Hepatocyte (in vitro differentiated cells): ENCODE measurements at regions not wholly inside any gene's neighbourhood (a gene's known extent, or its start where the extent isn't known, plus 50 kb on each side); places are given as distances from the start of the nearest gene placed in this dataset.

Experiments used
- DNase-seq: peaks from one replicate; pipeline ENCODE4 v3.0.0-alpha.2; 2016; ENCODE audit warnings: low spot score
- H2AFZ ChIP-seq: fragments of 200-600 bp; sonication (generic); 2 replicates; pipeline ENCODE4 v1.6.0; 2016; ENCODE audit warnings: antibody characterized with exemption, mild to moderate bottlenecking
- H3K27ac ChIP-seq: fragments of 200-600 bp; sonication (generic); 2 replicates; pipeline ENCODE4 v1.5.1; 2016; ENCODE audit warnings: mild to moderate bottlenecking
- H3K27me3 ChIP-seq: fragments of 200-600 bp; sonication (generic); 2 replicates; pipeline ENCODE4 v1.6.1; 2016
- H3K36me3 ChIP-seq: fragments of 200-600 bp; sonication (generic); replicated peaks from 2 replicates; pipeline ENCODE4 v1.5.1; 2016; ENCODE audit warnings: low read depth; ENCODE audit not compliant: insufficient read depth
- H3K4me1 ChIP-seq: fragments of 200-600 bp; sonication (generic); 2 replicates; pipeline ENCODE4 v1.5.1; 2016; ENCODE audit warnings: mild to moderate bottlenecking, moderate library complexity; ENCODE audit not compliant: insufficient read depth
- H3K4me2 ChIP-seq: fragments of 200-600 bp; sonication (generic); 2 replicates; pipeline ENCODE4 v1.6.0; 2016
- H3K4me3 ChIP-seq: fragments of 200-600 bp; sonication (generic); 2 replicates; pipeline ENCODE4 v1.5.1; 2016; ENCODE audit warnings: mild to moderate bottlenecking
- H3K79me2 ChIP-seq: fragments of 200-600 bp; sonication (generic); 2 replicates; pipeline ENCODE4 v1.6.0; 2017; ENCODE audit warnings: mild to moderate bottlenecking
- H3K9me2 ChIP-seq: fragments of 200-600 bp; sonication (generic); replicated peaks from 2 replicates; pipeline ENCODE4 v1.6.0; 2017; ENCODE audit warnings: mild to moderate bottlenecking; ENCODE audit not compliant: insufficient read depth
- H3K9me3 ChIP-seq: fragments of 200-600 bp; sonication (generic); 2 replicates; pipeline ENCODE4 v1.5.1; 2016; ENCODE audit warnings: low read depth, mild to moderate bottlenecking
- H4K20me1 ChIP-seq: fragments of 200-600 bp; sonication (generic); 2 replicates; pipeline ENCODE4 v1.6.0; 2016; ENCODE audit warnings: mild to moderate bottlenecking; ENCODE audit not compliant: insufficient read depth, poor library complexity, severe bottlenecking
- EZH2 ChIP-seq: fragments of 200-600 bp; sonication (generic); IDR thresholded peaks from 2 replicates; pipeline ENCODE4 v1.6.1; 2016; ENCODE audit warnings: antibody characterized with exemption, mild to moderate bottlenecking, borderline replicate concordance
- EZH2phosphoT487 ChIP-seq: fragments of 200-600 bp; sonication (generic); IDR thresholded peaks from one replicate; pipeline ENCODE4 v1.6.1; 2018; ENCODE audit warnings: antibody characterized with exemption, mild to moderate bottlenecking, low read depth, moderate library complexity; ENCODE audit not compliant: unreplicated experiment, severe bottlenecking
- WGBS: methylation state at CpG from one replicate; pipeline ENCODE4 v1.1.6; 2016; ENCODE audit warnings: low lambda C conversion rate; ENCODE audit errors: missing lambda C conversion rate; 5-methylcytosine and 5-hydroxymethylcytosine counted together
- TF ChIP-seq, protein P1 (sequence below): fragments of 200-600 bp; sonication (generic); IDR thresholded peaks from 2 replicates; pipeline ENCODE4 v1.5.1; 2016; ENCODE audit warnings: antibody characterized with exemption, mild to moderate bottlenecking; ENCODE audit not compliant: poor library complexity

DNA sequence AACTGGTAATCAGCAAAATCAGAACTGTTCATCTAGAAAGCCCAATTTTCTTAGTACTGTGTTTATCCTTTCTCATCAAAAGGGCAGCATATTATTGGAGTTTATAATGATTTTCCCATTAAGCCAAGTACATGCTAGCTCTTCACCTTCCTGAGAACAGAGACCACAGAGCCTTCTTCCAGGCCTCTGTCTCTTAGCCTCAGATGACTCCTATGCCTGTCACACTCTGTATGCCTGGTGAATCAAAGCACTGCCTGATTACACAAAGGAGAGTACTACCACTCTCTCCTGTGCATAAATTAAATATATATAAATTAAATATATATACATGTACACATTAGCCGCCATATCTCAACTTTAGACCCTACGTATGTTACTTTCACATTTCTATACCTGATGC is 636.1 kb downstream of the NTRK3 start:
- Histone ChIP-seq H3K27ac (no peak overlapping the region), H3K79me2 (no peaks in the 10 kb centered on the region), H3K36me3 (no peaks in the 10 kb centered on the region), H3K4me1 (peaks cover 12% of the 10 kb centered on the region), H3K4me3 (no peak overlapping the region), H3K4me2 (no peak overlapping the region), H3K9me3 (no peaks in the 10 kb centered on the region), H3K27me3 (no peaks in the 10 kb centered on the region), H2AFZ (no peak overlapping the region), H3K9me2 (no peaks in the 10 kb centered on the region), H4K20me1 (no peaks in the 10 kb centered on the region)
- WGBS: 96% methylated on average over 2 of the region's 2 CpGs
- DNase-seq: no peak
- no peak for TF ChIP-seq EZH2phosphoT487
- TF ChIP-seq, protein P1, sequence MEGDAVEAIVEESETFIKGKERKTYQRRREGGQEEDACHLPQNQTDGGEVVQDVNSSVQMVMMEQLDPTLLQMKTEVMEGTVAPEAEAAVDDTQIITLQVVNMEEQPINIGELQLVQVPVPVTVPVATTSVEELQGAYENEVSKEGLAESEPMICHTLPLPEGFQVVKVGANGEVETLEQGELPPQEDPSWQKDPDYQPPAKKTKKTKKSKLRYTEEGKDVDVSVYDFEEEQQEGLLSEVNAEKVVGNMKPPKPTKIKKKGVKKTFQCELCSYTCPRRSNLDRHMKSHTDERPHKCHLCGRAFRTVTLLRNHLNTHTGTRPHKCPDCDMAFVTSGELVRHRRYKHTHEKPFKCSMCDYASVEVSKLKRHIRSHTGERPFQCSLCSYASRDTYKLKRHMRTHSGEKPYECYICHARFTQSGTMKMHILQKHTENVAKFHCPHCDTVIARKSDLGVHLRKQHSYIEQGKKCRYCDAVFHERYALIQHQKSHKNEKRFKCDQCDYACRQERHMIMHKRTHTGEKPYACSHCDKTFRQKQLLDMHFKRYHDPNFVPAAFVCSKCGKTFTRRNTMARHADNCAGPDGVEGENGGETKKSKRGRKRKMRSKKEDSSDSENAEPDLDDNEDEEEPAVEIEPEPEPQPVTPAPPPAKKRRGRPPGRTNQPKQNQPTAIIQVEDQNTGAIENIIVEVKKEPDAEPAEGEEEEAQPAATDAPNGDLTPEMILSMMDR: no peak
- TF ChIP-seq EZH2: no peak

DNA sequence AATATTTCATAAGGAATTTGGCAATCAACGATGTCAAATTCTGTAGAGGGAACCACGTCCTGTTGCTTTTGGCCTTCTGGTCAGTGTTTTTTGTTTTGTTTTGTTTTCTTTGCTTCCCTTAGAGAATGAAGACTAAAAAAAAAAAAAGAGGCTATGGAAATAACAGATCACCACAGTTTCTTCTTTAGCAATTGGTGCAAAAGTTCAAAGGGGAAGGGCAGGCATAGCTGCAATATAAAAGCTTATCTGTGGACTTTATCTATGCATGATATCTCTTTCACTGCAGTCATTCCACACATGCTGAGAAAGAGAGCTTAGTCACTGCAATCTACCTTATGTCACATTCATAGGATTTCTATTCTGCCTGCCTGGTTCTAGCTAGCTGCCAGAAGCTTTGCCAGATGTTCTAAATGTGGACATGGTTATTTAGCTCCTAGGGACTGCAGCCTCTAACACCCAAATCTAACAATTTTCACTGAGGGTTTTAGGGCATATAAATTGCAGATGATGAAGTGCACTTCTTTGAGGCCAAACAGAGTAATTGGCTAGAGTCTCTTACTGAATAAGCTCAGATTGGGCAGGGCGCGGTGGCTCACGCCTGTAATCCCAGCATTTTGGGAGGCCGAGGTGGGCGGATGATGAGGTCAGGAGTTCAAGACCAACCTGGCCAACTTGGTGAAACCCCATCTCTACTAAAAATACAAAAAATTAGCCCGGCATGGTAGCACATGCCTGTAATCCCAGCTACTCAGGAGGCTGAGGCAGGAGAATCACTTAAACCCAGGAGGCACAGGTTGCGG is 637.2 kb downstream of the NTRK3 start:
- Histone ChIP-seq H3K79me2 (no peaks in the 10 kb centered on the region), H2AFZ (no peak overlapping the region), H3K27me3 (no peaks in the 10 kb centered on the region), H3K4me2 (no peak overlapping the region), H3K36me3 (no peaks in the 10 kb centered on the region), H3K9me2 (no peaks in the 10 kb centered on the region), H3K9me3 (no peaks in the 10 kb centered on the region), H3K4me1 (peaks cover 12% of the 10 kb centered on the region), H3K4me3 (no peak overlapping the region), H3K27ac (peak overlapping the region; percentile 79), H4K20me1 (no peaks in the 10 kb centered on the region)
- TF ChIP-seq, protein P1: no peak
- TF ChIP-seq EZH2phosphoT487 (no peak), EZH2 (no peak)
- peak; percentile 58 for DNase-seq
- 77% methylated on average over 9 of the region's 9 CpGs for WGBS

DNA sequence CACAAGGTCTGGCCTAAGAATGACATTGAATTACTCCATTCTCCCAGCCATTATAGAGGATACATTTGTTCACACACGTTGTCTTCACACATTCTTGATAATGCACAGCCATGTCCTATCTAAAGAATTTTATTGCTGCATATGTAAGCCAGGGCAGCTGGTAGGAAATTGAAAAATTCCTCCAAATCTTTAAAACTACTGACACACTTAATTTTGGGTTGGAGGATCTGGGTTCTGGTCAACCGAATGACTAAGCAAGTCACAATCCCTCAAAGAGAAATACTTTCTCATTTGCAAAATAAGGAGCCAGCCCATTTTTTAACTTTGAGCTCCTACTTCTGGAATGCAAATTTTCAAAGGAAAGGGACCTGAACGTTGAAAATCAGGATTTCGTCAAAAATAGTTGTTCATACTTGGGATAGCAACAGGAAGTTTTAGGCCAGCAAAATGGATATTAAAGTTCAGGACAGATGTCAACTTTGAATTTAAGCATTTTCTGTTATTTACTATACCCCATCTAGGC is 638.3 kb downstream of the NTRK3 start:
- no peak for DNase-seq
- no peaks in the 10 kb centered on the region for H3K27me3 ChIP-seq
- no peaks in the 10 kb centered on the region for H3K9me3 ChIP-seq
- no peaks in the 10 kb centered on the region for H4K20me1 ChIP-seq
- TF ChIP-seq, protein P1: no peak
- TF ChIP-seq EZH2phosphoT487: no peak
- TF ChIP-seq EZH2: no peak
- WGBS: 81% methylated on average over 4 of the region's 4 CpGs
- peak overlapping the region; percentile 79 for H3K27ac ChIP-seq
- no peaks in the 10 kb centered on the region for H3K9me2 ChIP-seq
- H2AFZ ChIP-seq: no peak overlapping the region
- no peaks in the 10 kb centered on the region for H3K79me2 ChIP-seq
- peaks cover 12% of the 10 kb centered on the region for H3K4me1 ChIP-seq
- H3K36me3 ChIP-seq: no peaks in the 10 kb centered on the region
- H3K4me2 ChIP-seq: no peak overlapping the region
- no peak overlapping the region for H3K4me3 ChIP-seq
